ENCODE measurements at regions not wholly inside any gene's neighbourhood (a gene's known extent, or its start where the extent isn't known, plus 50 kb on each side); places are given as distances from the start of the nearest gene placed in this dataset.
A peak's percentile ranks its signal among the peaks of the same experiment; 100 is the strongest.

GRCh38 chr9:22700171-22700570 lies 253.5 kb downstream of the DMRTA1 start:
- no peaks in the 10 kb centered on the region for H3K4me1 Mint-ChIP-seq (ENCODE audit: low read depth)
- no peak for DNase-seq (ENCODE audit: low spot score, unreplicated experiment)
- no peak overlapping the region for H3K27ac Mint-ChIP-seq
- H3K9me3 Mint-ChIP-seq (ENCODE audit: low read depth): no peaks in the 10 kb centered on the region
- TF ChIP-seq, protein P1, sequence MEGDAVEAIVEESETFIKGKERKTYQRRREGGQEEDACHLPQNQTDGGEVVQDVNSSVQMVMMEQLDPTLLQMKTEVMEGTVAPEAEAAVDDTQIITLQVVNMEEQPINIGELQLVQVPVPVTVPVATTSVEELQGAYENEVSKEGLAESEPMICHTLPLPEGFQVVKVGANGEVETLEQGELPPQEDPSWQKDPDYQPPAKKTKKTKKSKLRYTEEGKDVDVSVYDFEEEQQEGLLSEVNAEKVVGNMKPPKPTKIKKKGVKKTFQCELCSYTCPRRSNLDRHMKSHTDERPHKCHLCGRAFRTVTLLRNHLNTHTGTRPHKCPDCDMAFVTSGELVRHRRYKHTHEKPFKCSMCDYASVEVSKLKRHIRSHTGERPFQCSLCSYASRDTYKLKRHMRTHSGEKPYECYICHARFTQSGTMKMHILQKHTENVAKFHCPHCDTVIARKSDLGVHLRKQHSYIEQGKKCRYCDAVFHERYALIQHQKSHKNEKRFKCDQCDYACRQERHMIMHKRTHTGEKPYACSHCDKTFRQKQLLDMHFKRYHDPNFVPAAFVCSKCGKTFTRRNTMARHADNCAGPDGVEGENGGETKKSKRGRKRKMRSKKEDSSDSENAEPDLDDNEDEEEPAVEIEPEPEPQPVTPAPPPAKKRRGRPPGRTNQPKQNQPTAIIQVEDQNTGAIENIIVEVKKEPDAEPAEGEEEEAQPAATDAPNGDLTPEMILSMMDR (IDR thresholded peaks at IDR 0.05; ENCODE audit: unreplicated experiment): no peak
- no peak overlapping the region for H3K4me3 Mint-ChIP-seq (ENCODE audit: low read depth)
- no peaks in the 10 kb centered on the region for H3K36me3 Mint-ChIP-seq (ENCODE audit: insufficient read depth)
- no peaks in the 10 kb centered on the region for H3K27me3 Mint-ChIP-seq

DNA sequence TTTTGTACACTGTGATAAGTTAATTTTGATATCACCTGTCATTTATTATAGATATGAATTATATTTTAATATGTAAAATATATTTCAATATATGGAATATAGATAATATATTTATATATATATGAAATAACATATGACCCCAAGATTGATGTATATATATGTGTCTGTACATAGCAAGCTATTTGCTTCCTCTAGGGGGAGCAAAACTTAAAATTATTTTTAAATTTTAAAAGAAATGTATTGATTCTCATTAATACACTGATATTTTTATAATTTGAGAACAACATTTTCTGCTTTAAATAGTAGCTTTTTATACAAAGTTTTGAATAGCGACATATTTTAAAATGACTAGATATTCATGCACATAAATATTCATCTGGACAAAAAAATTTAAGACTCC lies 272.0 kb downstream of the DMRTA1 start:
- H3K36me3 Mint-ChIP-seq (ENCODE audit: insufficient read depth): no peaks in the 10 kb centered on the region
- no peaks in the 10 kb centered on the region for H3K4me1 Mint-ChIP-seq (ENCODE audit: low read depth)
- TF ChIP-seq, protein P1 (IDR thresholded peaks at IDR 0.05; ENCODE audit: unreplicated experiment): peak; percentile 53
- no peaks in the 10 kb centered on the region for H3K27me3 Mint-ChIP-seq
- H3K27ac Mint-ChIP-seq: no peak overlapping the region
- no peak for DNase-seq (ENCODE audit: low spot score, unreplicated experiment)
- no peaks in the 10 kb centered on the region for H3K9me3 Mint-ChIP-seq (ENCODE audit: low read depth)
- no peak overlapping the region for H3K4me3 Mint-ChIP-seq (ENCODE audit: low read depth)

- Mint-ChIP-seq H3K4me3 (ENCODE audit: low read depth) (no peak overlapping the region), H3K4me1 (ENCODE audit: low read depth) (no peaks in the 10 kb centered on the region), H3K9me3 (ENCODE audit: low read depth) (peaks cover 5% of the 10 kb centered on the region), H3K27ac (no peak overlapping the region), H3K27me3 (no peaks in the 10 kb centered on the region), H3K36me3 (ENCODE audit: insufficient read depth) (no peaks in the 10 kb centered on the region)
- no peak for DNase-seq (ENCODE audit: low spot score, unreplicated experiment)
- TF ChIP-seq, protein P1 (IDR thresholded peaks at IDR 0.05; ENCODE audit: unreplicated experiment): no peak
Observed at GRCh38 chr9:22722492-22722891, 275.9 kb downstream of the DMRTA1 start.

- peaks cover 5% of the 10 kb centered on the region for H3K9me3 Mint-ChIP-seq (ENCODE audit: low read depth)
- H3K36me3 Mint-ChIP-seq (ENCODE audit: insufficient read depth): no peaks in the 10 kb centered on the region
- no peak for DNase-seq (ENCODE audit: low spot score, unreplicated experiment)
- no peak overlapping the region for H3K27ac Mint-ChIP-seq
- H3K27me3 Mint-ChIP-seq: no peaks in the 10 kb centered on the region
- TF ChIP-seq, protein P1 (IDR thresholded peaks at IDR 0.05; ENCODE audit: unreplicated experiment): no peak
- no peaks in the 10 kb centered on the region for H3K4me1 Mint-ChIP-seq (ENCODE audit: low read depth)
- H3K4me3 Mint-ChIP-seq (ENCODE audit: low read depth): no peak overlapping the region
Observed at GRCh38 chr9:22731786-22732185, 285.2 kb downstream of the DMRTA1 start.

DNA sequence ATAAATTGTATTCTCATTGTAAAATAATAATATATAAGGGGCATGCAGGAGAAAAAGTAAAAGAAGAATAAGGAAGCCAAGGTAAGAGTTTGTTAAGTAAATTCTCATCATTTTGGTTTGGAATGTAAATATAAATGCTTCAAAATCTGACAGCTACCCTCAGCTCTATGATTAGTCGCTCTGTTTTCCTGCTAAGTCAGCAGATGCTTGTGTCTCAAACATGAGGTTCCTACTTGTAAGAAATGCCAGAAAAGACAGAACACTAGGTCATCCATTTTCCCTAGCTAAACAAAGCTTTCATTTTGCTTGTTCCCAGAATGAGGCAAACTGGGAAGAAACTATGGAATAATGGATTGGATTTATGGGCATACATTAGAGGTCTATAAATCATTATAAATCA lies 293.1 kb downstream of the DMRTA1 start:
- TF ChIP-seq, protein P1 (IDR thresholded peaks at IDR 0.05; ENCODE audit: unreplicated experiment): no peak
- Mint-ChIP-seq H3K4me3 (ENCODE audit: low read depth) (no peak overlapping the region), H3K9me3 (ENCODE audit: low read depth) (peaks cover 4% of the 10 kb centered on the region), H3K27me3 (no peaks in the 10 kb centered on the region), H3K27ac (no peak overlapping the region), H3K36me3 (ENCODE audit: insufficient read depth) (no peaks in the 10 kb centered on the region), H3K4me1 (ENCODE audit: low read depth) (no peaks in the 10 kb centered on the region)
- DNase-seq (ENCODE audit: low spot score, unreplicated experiment): no peak

All from progenitor cell of endocrine pancreas (in vitro differentiated cells).